ENCODE measurements at regions not wholly inside any gene's neighbourhood (a gene's known extent, or its start where the extent isn't known, plus 50 kb on each side); places are given as distances from the start of the nearest gene placed in this dataset.

GRCh38 chr22:22071455-22071854, 88.9 kb upstream of the TOP3B start:
- 90 to 98% (median 92%) methylated on average over 2 of the region's 2 CpGs for WGBS, 3 donors
- intact Hi-C loops (cut with DNase I), result no loop called here
- Histone ChIP-seq H3K27me3 (ENCODE audit: insufficient read depth in 3 of 3, low read length in 2 of 3) (no peaks in the 10 kb centered on the region), H3K9me3 (no peaks in the 10 kb centered on the region), H3K4me3 (no peak overlapping the region), H3K36me3 (ENCODE audit: insufficient read depth in 1 of 2, low read depth in 1 of 2) (no peaks in the 10 kb centered on the region), H3K4me1 (no peaks in the 10 kb centered on the region), H3K27ac (no peak overlapping the region)
- TF ChIP-seq, protein P1, sequence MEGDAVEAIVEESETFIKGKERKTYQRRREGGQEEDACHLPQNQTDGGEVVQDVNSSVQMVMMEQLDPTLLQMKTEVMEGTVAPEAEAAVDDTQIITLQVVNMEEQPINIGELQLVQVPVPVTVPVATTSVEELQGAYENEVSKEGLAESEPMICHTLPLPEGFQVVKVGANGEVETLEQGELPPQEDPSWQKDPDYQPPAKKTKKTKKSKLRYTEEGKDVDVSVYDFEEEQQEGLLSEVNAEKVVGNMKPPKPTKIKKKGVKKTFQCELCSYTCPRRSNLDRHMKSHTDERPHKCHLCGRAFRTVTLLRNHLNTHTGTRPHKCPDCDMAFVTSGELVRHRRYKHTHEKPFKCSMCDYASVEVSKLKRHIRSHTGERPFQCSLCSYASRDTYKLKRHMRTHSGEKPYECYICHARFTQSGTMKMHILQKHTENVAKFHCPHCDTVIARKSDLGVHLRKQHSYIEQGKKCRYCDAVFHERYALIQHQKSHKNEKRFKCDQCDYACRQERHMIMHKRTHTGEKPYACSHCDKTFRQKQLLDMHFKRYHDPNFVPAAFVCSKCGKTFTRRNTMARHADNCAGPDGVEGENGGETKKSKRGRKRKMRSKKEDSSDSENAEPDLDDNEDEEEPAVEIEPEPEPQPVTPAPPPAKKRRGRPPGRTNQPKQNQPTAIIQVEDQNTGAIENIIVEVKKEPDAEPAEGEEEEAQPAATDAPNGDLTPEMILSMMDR (IDR thresholded peaks at IDR 0.05), result no peak
- no peak for ATAC-seq
- no peak for DNase-seq

GRCh38 chr22:22070371-22070824, 87.8 kb upstream of the TOP3B start:
- intact Hi-C loops (cut with DNase I), result no loop called here
- no peaks in the 10 kb centered on the region for H3K36me3 ChIP-seq (ENCODE audit: insufficient read depth in 1 of 2, low read depth in 1 of 2)

GRCh38 chr22:22069450-22070370, 87.1 kb upstream of the TOP3B start:
- no peak for ATAC-seq
- no peaks in the 10 kb centered on the region for H3K27me3 ChIP-seq (ENCODE audit: insufficient read depth in 3 of 3, low read length in 2 of 3)

More at GRCh38 chr22:22070371-22070824, 87.8 kb upstream of the TOP3B start:
- Histone ChIP-seq H3K4me1 (no peaks in the 10 kb centered on the region), H3K27ac (no peak overlapping the region), H3K4me3 (no peak overlapping the region), H3K9me3 (no peaks in the 10 kb centered on the region), H3K27me3 (ENCODE audit: insufficient read depth in 3 of 3, low read length in 2 of 3) (no peaks in the 10 kb centered on the region)
- DNase-seq (no peak), ATAC-seq (no peak)
- 63 to 73% (median 71%) methylated on average over 2 of the region's 2 CpGs for WGBS, 3 donors
- TF ChIP-seq, protein P1 (IDR thresholded peaks at IDR 0.05), result no peak

GRCh38 chr22:22068657-22069056, 86.1 kb upstream of the TOP3B start:
- 80 to 85% (median 83%) methylated on average over 2 of the region's 2 CpGs for WGBS, 3 donors
- intact Hi-C loops (cut with DNase I), result no loop called here
- no peak for ATAC-seq
- H3K4me1 ChIP-seq, result no peaks in the 10 kb centered on the region
- TF ChIP-seq, protein P1 (IDR thresholded peaks at IDR 0.05), result no peak
- no peaks in the 10 kb centered on the region for H3K9me3 ChIP-seq
- no peak overlapping the region for H3K27ac ChIP-seq
- no peak overlapping the region for H3K4me3 ChIP-seq
- no peaks in the 10 kb centered on the region for H3K36me3 ChIP-seq (ENCODE audit: insufficient read depth in 1 of 2, low read depth in 1 of 2)
- no peaks in the 10 kb centered on the region for H3K27me3 ChIP-seq (ENCODE audit: insufficient read depth in 3 of 3, low read length in 2 of 3)
- no peak for DNase-seq

More at GRCh38 chr22:22069450-22070370, 87.1 kb upstream of the TOP3B start:
- intact Hi-C loops (cut with DNase I), result no loop called here
- Histone ChIP-seq H3K4me3 (no peak overlapping the region), H3K27ac (no peak overlapping the region), H3K9me3 (no peaks in the 10 kb centered on the region), H3K4me1 (no peaks in the 10 kb centered on the region), H3K36me3 (ENCODE audit: insufficient read depth in 1 of 2, low read depth in 1 of 2) (no peaks in the 10 kb centered on the region)
- no peak for DNase-seq
- TF ChIP-seq, protein P1 (IDR thresholded peaks at IDR 0.05), result no peak
- 91 to 96% (median 91%) methylated on average over 6 of the region's 6 CpGs for WGBS, 3 donors

All from psoas muscle (tissue), 7 donors.